ENCODE measurements at regions not wholly inside any gene's neighbourhood (a gene's known extent, or its start where the extent isn't known, plus 50 kb on each side); places are given as distances from the start of the nearest gene placed in this dataset.

DNA sequence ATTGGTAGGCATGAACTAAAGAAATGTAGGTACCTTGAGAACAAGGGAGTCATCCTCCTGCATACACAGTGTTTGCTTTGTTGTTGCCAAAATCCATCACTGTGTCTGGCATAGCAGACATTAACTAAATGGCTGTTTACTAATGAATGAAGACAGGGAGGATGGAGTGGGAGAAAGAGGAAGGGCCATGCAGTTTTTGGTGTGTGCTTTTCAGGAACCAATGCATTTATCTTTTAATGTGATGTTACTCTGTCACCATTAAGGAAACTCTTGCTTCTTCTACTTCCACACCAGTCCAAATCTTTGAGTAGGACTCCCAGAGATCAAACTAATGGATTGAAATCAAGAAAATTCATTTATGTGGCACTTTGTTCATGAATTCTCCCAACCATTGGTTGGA, 55.6 kb upstream of the DUSP10 start:
- TF ChIP-seq BCL11A (tag by site-specific recombination; IDR thresholded peaks at IDR 0.05; ENCODE audit: low read depth), result no peak
- no peak for TF ChIP-seq TCF7L2 (IDR thresholded peaks at IDR 0.05; ENCODE audit: borderline replicate concordance, low read depth, low read length)

All from HEK293 (cell line).